ENCODE measurements at regions not wholly inside any gene's neighbourhood (a gene's known extent, or its start where the extent isn't known, plus 50 kb on each side); places are given as distances from the start of the nearest gene placed in this dataset.

DNA sequence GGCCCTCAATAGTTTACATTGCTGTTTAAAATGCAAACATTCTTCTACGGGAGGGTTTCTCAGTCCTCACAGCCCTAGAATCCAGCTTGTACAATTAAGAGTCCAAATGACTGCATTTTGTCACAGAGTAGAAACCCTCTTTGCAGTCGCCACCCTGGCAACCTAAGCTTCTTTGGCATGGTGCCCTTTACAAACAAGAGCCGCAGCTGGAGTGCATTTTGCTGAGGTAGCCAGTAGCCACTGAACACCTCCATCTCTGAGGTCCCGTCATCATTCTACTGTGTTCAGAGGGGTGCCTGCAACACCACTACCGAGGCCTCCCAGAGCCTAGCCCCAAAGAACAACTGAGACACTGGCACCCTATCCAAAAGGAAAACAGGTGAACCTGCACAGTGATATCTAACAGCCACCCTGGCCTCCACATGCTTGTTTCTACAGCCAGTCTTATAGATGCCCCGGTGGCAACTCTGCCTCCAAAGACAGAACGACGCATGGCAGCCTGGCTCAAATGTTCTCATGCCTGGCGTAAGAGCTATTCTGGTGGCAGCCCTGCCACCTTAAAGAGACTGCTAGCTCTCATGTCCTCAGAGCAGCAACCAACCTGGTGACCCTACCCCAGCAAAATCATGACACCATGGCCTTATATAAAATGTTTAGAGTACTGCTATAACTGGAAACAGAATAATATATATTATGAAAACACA lies 801.9 kb downstream of the TECRL start:
- DNase-seq, result no peak

DNA sequence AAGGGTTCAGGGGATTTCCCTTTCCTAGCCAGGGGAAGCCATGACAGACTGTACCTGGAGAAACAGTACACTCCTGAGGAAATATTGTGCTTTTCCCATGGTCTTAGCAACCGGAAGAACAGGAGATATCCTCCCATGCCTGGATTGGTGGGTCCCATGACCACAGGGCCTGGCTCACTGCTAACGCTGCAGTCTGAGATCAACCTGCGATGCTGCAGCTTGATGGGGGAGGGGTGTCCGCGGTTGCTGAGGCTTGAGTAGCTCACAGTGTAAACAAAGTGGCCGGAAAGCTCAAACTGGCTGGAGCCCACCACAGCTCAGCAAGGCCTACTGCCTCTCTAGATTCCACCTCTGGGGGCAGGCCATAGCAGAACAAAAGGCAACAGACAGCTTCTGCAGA lies 819.5 kb downstream of the TECRL start:
- no peak for DNase-seq

DNA sequence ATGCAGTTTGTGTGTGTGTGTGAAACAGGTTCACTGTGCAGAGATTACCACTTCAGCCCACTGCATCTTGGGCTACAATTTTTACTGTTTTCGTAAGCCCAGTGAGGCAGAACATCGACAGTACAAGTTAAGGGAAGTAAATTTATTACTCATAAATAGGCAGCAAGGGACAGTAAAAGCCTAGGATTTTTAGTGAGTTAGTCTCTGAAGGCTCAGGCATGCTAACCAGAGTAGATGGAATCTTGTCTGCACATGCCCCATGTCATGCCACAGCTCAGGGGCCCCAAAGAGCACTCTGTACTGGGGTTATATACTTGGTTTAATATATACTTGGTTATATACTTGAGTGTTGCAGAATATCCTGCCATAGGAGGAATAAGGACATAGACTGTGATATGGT lies 825.7 kb downstream of the TECRL start:
- DNase-seq, result no peak

DNA sequence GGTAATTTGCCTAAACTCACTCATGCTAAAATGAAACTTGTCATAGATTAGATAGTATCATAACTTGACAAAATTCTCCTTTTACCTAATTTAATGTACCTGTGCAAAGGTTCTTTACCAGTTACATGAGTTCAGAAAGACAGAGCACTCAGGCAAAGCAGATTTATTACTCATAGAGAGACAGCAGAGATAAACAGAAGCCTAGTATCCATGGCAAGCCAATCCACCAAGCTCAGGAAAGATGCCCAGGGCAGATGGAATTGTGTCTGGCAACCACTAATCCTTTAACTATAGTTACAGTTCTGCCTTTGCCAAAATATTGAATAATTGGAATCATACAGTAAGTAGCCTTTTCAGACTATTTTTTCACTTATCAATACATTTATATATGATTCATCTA lies 826.2 kb downstream of the TECRL start:
- no peak for DNase-seq

DNA sequence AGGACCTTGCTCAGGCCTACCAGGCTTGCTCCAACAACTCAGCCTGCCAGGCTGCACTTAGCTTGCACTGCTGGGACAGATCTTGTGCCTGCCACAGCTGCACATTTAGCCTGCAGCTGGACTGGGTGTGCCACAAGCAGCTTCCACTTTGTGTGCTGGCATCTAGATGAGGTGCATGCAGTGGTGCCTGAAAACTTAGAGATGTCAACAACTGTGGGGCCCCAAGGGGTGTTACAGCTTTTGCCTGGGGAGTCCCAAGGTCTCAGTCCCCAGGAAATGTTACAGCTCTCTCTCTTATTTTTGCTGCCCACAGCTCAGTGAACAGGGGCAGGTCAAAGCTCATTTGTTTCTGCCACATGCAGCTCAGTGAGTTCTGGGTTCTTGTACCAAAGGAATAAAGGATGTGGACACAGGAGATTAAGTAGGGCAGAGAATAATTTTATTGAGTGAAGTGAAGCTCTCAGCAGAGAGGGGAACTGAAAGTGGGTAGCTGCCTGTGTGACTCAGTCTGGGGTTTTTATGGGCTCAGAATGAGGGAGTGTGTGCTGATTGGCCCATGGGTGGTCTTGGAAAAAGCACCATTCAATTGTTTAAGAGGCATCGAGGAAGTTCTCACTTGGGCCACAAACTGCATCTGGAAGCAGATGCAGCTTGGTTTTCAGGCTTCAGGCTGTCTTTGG lies 828.3 kb downstream of the TECRL start:
- no peak for DNase-seq

DNA sequence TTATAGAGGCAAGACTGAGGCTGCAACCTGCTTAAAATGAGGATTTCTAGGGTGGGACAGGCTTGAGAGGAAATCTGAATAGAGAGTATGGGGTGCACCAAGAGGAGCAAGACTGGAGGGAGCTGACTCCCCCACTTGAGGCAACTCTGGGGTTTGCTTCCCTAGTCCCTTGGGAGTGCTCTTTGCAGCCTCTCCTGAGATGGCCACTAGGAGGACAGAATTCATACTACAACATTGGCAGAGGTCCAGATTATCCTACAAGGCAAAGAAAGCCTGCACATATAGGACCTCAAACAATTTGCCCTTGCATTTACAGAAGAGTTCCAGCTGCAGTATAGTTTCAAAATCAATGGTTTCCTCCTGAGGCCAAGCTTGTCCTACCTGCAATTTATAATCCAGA lies 830.9 kb downstream of the TECRL start:
- DNase-seq, result no peak

DNA sequence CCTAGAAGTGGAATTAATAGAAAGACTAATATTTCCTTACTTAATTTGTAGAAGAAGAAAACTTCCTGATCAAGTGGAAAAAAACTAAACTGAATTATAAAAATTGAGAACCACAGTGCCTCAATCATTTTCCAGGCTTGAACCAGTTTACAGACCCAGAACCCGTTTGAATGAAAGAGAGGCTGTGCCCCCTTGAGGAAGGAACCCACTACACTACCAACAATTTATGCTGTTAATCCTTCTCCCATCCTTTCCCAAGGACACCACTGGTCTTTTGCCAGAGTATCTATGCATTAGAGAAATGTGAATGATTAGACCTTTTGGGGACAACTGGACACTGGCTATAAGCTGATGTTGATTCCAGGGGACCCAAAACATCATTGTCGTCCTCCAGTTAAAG lies 842.6 kb downstream of the TECRL start:
- no peak for DNase-seq

DNA sequence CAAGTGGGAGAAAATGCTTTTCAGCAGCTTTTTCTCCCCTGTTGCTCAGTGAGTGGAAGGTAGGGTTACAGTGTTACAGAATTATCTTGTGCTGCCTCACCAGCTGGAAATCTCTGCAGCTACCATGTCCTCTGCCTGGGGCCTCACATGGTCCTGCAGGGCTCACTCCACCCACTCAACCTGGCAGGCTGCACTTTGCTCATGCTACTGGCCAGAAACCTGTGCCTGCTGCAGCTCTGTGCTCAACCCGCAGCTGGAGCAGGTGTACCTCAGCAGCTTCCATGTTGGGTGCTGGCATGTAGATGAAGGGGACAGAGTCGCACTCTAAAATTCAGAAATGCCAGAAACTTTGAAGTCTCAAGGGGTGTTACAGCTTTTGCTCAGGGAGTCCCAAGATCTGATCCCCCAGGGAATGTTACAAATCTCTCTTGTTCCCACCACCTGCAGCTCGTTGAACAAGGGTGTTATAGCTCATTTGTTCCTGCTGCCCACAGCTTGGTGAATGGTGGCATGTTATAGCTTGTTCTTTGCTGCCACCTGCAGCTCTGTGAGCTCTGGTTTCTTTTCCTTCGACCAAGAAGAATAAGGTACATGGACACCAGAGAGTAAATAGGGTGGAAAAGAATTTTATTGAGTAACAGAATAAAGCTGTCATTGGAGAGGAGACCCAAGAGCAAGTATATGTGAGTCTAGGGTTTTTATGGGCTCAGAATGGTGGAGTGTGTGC lies 845.8 kb downstream of the TECRL start:
- DNase-seq, result no peak

DNA sequence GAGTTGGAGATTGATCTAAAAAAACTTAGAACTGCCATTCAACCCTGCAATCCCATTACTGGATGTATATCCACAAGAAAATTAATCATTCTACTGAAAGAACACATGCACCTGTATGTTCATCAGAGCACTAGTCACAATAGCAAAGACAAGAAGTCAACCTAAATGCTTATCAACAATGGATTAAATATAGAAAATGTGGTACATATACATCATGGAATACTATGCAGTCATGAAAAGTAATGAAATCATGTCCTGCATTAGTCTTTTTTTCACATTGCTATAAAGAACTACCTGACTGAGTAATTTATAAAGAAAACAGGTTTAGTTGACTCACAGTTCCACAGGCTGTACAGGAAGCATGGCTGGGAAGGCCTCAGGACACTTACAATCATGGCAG lies 850.5 kb downstream of the TECRL start:
- DNase-seq, result no peak

DNA sequence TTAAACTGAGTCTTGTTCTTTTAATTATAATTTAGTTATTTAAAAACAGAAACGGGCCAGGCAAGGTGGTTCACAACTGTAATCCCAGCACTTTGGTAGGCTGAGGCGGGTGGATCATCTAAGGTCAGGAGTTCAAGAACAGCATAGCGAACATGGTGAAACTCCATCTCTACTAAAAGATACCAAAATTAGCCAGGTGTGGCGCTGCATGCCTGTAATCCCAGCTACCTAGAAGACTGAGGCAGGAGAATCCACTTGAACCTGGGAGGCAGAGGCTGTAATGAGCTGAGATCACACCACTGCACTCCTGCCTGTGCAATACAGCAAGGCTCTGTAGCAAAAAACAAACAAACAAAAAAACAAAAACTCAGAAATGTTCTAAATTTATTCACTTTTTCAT lies 852.9 kb downstream of the TECRL start:
- no peak for DNase-seq

DNA sequence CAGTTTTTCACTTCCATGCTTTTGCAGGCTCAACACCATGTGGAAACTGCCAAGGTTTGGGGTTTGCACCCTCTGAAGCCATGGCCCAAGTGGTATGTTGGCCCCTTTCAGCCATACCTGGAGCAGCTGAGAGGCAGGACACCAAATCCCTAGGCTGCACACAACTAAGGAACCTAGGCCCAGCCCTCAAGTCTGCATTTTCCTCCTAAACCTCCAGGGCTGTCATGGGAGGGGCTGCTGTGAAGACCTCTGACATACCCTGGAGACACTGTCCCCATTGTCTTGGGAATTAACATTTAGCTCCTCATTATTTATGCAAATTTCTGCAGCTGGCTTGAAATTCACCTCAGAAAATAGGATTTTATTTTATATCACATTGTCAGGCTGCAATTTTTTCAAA lies 856.1 kb downstream of the TECRL start:
- no peak for DNase-seq

DNA sequence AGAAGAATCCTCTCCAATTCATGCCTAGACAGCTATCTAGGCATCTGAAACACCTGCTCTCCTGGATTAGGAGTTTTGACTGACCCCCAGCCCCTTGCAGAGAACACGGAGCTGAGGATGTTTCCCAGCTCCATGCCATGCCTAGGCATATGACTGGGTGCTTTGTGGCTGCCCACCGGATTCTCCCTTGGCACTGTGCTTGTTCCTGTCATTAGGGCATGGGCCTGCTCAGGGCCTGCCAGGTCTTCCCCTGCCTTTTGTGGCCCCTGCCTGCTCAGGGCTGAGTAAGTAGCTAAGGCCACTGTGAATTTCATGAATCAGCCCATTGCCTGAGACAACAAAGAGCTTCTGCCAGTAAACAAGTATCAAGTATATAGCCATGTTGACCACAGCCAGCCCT lies 867.4 kb downstream of the TECRL start:
- DNase-seq, result no peak

DNA sequence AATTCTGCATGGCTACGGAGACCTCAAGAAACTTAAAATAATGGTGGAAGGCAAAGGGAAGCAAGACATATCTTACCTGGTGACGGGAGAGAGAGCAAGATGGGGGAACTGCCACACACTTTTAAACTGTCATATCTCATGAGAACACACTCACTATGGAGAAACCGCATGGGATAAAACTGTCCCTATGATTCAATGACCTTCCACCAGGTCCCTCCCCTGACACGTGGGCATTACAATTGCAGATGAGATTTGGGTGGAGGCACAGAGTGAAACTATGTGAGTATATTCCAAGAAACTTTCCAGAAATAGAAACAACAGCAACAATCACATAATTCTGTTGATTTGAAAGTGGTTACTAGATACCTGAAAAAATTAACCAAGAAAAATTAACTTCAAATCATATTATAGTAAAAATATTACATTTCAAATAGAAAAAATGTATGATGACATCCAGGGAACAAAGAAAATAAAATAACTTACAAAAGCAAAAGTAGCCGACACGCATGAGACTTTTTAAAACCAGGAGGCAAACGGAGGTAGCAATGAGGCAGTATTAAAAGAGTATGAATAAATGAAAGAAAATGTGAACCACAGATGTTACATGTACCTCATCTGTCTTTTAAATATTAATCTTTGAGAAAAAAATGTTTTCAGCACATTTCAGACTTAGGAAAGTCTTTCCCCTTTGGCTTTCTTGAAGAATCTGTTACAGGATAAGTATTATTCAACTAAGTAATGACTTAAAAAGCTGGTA lies 879.5 kb downstream of the TECRL start:
- no peak for DNase-seq

DNA sequence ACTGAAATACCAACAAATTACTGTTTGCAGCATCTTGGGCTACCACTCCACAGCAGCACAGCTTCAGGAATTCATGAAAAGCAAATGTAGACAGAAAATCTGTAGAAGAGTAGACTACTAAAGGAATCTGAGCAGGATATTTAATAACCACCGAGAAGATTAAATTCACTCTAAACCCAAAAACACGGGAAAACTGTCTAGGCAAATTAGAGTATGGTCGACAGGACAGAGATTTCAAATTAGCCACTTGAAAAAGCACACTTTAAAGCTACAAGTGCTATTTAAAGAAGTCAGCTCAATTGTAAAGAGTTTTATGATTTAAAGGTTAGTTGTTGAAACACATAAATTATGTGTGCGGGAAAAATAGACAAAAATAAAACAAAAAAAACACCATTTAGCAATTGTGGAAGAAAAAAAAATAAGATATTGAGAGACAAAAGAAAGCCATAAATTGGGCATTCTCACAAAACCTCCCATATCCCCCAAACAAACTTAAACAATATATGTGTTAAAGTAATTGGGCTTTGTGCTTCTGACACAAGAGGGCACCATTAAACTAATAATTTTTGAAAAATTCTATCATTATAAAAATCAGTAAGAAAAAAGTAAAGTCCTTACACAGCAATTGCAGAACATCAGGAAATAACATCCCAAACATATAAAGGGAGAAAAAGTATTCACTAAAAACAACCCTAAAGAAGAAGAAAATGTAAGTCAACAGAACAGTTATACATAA lies 880.8 kb downstream of the TECRL start:
- DNase-seq, result no peak

DNA sequence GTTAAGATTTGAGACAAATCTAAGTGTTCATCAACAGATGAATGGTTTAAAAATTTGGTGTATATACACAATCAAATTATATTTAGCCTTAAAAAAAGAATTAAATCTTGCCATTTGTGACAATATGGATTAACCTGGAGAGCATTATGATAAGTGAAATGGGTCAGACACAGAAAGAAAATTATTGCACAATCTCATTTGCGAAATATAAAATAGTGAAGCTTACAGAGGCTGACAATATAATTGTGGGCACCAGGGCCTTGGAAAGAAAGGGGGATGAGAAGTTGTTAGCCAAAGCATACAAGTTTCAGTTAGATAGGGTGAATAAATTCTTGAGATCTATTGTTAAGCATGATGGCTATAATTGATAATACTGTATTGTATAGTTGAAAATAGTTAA lies 883.0 kb downstream of the TECRL start:
- DNase-seq, result no peak

DNA sequence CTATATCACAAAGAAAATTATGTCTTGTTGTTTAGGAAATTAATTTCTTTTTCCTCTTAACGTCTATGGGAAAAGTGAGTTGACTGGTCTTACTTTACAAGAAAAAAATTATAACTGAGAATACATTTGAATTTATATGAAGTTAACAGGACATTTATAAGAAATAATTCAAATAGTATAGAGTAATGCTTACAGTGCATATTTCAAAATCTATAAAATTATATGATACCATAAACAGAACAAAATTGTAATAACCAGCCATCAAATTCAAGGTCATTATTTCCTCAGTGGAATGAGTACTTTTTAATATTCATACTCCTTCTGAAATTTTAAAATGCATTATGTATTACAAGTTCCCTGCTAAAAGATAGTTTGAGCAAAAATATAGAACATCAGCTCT lies 884.5 kb downstream of the TECRL start:
- DNase-seq, result no peak

DNA sequence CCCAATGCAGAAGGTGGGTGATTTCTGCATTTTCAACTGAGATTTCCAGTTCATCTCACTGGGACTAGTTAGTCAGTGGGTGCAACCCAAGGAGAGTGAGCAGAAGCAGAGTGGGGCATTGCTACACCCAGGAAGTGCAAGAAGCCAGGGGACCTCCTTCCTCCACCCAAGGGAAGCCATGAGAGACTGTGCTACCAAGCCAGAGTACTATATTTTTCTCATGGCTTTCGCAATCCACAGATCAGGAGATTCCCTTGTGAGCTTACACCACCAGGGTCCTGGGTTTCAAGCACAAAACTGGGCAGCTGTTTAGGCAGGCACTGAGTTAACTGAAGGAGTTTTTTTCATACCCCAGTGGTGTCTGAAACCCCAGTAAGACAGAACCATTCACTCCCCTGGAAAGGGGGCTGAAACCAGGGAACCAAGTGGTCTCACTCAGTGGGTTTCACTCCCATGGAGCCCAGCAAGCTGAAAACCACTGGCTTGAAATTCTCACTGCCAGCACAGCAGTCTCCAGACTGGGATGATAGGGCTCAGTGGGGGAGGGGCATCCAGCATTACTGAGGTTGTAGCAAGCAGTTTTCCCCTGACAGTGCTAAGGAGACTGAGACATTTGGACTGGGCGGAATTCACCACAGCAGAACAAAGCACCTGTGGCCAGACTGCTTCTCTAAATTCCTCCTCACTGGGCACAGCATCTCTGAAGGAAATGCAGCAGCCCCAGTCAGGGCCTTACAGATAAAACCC lies 903.4 kb downstream of the TECRL start:
- no peak for DNase-seq

DNA sequence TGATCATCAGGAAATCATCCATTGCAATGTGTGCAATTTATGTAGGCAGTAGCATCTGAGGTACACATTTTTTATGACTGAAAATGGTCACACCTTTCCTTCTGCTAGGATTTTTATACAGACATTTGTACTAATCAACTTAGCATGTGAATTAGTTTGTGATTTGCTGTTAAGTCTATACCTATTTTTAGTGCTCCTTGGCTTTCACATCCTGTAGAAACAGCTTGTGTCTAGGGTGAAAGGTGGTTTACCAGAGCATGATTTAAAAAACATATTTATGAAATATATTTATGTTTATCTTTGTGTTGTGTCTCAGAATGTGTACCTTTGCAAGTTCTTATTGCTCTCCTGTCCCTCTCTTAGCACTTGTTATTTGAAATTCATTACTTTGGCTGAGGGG lies 916.0 kb downstream of the TECRL start:
- no peak for DNase-seq

DNA sequence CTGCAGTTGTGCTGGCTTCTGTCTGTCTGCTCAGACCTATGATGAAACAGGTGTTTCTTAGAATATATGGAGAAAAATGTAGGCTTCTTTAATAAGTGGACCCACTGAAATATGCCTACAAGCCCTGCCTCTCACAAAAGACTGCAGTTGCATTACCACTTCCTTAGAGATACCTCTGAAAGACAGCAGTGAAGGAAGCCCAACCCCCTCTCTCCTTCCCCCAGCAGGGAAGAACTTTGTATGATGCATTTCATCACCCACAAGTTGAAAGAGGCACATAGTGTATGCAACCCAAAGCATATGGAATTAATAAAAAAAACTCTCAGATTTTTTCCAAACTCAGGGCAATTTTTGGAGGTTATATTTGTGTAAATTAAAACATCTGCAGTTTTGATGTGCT lies 916.7 kb downstream of the TECRL start:
- no peak for DNase-seq

DNA sequence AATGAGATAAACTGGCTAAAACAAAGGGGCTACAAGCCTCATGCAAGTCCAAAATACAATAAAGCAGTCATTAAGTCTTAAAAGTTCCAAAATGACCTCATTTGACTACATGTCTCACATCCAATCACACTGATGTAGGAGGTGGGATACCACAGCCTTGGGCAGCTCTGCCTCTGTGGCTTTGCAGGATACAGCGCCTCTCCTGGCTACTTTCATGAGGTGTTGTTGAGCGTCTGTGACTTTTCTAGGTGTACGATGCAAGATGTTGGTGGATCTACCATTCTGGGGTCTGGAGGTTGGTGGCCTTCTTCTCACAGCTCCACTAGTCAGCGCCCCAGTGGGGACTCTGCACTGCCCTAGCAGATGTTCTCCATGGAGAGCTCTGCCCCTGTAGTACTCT lies 944.9 kb downstream of the TECRL start:
- DNase-seq, result no peak

DNA sequence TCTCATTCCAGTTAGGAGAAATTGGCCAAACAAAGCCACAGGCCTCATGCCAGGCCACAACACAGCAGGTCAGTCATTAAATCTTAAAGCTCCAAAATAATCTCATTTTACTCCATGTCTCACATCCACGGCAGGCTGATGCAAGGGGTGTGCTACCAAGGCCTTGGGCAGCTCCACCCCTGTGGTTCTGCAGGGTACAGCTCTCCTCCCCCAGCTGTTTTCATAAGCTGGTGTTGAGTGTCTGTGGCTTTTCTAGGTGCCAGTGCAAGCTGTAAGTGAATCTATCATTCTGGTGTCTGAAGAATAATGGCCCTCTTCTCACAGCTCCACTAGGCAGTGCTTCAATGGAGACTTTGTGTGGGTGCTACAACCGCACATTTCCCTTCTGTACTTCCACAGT lies 949.2 kb downstream of the TECRL start:
- DNase-seq, result no peak

DNA sequence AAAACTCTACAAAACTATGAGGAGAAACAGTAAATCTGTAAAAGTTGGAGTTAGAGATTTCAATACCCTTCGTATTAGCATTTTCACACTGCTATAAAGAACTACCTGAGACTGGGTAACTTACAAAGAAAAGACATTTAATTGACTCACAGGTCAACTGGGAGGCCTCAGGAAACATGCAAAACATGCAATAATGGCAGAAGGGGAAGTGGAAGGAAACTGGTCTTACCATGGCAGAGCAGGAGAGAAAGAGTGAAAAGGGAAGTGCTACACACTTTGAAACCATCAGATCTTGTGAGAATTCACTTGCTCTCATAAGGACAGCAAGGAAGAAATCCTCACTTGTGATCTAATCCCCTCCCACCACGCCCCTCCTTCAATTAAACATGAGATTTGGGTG lies 949.9 kb downstream of the TECRL start:
- no peak for DNase-seq
